Hematopoietic multipotent progenitor cell treated with erythropoietin and hydrocortisone succinate and interleukin-3 and kit ligand, for 15 days (in vitro differentiated cells): ENCODE measurements at regions not wholly inside any gene's neighbourhood (a gene's known extent, or its start where the extent isn't known, plus 50 kb on each side); places are given as distances from the start of the nearest gene placed in this dataset.
"Not testable (repeated sequence)": the region's sequence is repeated elsewhere in the genome, so short reads cannot be mapped to it uniquely, and the experiment has no call there.

Experiments
- DNase-seq: peaks from one replicate; pipeline ENCODE4 v3.0.0-alpha.2; 2015; ENCODE audit warnings: low spot score

DNA sequence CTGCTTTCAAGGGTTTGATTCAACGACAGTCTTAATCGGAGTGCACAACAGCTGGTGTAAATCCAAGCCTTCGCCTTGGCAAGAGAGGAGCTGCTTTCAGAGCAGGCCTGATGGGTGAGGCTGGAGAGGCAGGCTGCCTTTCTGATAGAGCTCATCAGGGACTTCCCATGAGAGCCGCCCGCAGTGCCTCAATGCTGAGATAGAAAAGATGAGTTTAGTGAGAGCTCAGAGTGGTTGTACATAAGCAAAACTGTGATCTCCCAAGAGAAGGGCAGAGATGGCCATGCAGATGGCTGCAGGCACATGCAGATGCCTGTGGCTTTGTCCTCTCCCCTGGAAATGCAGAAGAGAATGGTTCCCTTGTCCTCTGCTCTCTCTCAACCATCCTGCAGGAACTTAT, 122.1 kb downstream of the ARL4C start:
- DNase-seq: no peak

DNA sequence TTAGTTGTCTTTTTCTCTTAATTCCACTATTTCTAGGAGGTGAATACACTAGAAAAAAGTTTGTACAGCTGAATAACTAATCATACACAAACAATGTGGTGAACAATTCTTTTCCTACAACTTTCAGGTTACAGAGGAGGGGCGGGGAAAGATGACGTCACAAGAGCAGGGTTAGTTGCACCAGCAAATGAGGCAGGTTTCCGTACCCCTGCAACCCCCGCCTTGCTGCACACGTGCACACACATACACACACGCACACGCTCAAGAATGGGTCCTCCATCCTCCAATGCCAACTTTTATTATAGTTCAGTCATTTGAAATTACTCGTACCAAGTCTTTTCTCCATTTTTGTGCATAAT, 122.8 kb downstream of the ARL4C start:
- no peak for DNase-seq

DNA sequence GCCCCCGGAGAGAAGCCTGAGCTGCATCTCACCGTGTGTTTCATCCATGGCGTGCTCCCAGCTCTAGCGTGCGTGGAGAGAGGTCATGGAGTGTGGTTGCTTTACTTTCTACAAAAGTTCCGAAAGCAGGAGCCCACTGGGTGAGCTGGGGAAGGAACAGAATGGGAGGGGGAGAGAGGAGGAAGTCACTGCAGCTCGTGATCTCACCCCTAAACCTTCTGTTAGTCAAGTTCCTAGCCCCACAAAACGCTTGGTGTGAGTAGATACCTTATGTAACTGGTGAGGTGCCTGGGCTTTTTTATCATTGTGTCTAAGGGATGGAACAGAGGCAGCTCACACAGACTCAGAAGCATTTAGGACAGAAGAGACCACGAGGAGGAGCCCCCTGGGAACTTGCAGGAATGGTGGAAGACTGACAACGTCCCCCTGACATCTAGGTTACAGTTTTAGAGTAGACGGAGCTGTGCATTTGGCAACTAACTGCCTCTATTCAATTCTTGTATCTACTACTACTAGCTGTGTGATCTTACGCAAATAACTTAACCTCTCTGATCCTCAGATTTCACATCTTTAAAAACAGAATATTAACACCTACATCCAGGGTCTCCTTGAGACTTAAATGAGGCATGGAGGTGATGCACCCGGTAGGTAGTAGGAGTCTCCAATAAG, 123.3 kb downstream of the ARL4C start:
- no peak for DNase-seq

DNA sequence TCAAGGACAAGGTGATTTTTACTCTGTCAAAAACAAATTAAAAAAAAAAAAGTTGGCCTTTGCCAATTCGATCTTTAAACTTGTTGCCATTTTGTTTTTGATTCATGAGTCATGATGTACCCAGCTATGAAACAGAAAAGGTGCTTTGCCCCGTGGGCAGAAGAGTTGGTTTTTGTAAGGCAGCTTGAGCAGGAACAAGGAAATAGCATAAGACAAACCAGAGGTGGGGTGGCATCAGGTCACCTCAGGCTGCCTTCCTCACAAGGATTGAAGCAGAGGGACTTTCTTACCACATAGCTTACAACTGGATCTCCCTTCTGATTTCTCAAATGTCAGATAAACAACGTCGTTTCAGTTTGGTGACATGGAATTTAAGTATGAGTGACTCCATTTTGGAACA, 123.8 kb downstream of the ARL4C start:
- no peak for DNase-seq

DNA sequence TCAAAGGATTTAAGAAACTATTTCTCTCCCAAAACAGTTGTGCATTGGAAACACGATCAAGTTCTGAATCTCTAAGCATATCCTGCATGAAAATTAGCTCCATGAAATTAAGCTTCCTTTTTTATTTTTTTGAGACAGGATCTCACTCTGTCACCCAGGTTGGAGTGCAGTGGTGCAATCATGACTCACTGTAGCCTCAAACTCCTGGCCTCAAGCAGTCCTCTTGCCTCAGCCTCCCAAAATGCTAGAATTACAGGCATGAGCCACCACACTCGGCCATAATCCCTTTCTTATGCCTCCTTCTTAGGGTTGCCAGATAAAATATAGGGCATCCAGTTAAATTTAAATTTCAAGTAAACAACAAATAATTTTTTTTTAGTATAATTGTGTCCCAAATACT, 124.4 kb downstream of the ARL4C start:
- no peak for DNase-seq

DNA sequence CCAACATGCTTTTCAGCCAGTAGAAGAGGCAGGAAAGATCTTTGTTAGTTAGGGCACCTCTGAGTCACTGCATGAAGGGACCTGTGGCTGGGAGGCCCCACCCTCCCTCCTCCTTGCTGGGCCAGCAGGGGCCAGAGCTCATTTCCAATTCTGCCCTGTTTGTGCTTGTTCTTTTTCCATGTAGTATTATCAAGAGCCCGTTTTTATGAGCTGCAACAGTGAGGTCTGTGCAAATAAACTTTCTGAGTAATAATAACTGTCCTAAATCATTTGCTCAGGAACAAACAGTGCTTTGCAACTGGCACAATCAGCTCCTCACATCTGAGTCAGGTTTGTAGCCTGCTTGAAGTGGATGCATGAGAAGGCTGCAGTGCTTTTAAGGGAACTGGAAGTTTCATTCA, 128.0 kb downstream of the ARL4C start:
- DNase-seq: no peak

DNA sequence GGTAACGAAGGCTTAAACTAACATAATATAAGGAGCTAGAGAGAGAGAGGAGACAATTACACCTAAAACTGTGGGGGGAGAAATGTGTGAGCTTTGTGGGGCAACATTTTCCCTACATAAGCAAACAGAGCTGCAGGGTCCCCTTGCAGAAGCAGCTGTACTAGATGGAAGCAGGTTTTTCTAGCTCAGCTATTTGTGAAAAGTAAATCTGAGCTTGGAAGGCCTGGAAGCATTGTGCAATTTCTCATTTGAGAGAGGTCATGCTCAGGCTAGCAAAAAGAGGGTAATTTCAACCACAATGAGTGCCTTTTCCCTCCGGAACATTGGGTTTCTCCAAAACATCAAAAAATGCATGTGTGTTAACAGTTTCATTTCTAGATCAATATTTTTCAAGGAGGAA, 130.0 kb downstream of the ARL4C start:
- DNase-seq: no peak

DNA sequence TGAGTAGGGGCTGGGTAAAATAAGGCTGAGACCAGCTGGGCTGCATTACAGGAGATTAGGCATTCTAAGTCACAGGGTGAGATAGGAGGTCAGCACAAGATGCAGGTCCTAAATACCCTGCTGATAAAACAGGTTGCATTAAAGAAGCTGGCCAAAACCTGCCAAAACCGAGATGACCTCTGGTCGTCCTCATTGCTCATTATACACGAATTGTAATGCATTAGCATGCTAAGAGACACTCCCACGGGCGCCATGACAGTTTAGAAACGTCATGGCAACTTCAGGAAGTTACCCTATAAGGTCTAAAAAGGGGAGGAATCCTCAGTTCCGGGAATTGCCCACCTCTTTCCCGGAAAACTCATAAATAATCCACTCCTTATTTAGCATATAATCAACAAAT, 132.2 kb downstream of the ARL4C start:
- no peak for DNase-seq

DNA sequence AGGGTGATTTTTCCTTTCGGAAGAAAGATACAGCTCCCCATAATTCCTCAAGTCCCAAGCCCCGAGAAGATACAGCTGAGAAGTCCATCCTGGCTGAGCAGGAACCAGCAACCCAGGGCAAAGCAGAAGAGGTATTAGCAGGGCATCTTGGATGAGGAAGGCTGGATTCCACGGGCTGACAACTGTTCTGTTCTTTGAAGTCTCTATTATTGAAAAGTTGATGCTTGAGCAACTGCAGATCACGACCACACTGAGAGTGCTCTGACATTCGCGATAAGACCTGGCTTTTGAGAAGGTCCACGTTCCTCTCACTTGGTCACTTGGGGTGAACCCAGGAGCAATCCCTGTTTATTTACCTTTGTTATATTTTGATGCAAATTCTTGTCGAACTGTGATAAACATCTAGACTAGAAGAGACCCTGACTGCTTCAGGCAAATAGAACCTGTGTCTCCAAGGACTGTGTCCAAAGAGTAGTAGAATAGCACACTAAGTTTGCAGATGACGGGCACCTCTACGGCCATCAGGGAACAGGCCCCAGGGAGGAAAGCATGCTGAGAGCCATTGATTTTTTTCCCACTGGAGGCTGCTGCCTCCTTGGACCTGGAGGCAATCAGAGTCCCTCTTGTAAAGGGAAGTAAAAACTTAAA, 133.1 kb downstream of the ARL4C start:
- no peak for DNase-seq

DNA sequence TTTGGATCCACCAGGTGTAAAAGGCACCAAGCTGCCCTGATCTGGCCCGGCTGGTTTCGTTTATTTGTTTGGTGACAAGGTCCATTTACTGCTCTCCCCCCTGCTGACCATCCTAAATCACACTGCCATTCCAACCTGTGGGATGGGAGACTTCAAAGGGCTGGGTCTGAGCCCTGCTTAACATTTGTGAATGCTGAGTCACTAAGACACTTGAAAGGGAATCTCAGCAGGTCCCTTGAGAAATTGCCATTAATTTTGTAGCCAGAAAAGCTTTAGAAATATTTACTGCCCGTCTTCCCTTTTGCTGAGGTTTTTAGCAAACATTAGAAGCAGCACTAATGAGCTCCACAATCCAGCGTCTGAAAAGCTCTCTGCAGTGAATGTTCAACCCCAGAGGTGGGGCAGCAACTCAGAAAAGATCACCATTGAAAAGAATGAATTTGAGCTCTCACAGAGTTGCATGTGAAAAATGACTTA, 133.8 kb downstream of the ARL4C start:
- DNase-seq: no peak

DNA sequence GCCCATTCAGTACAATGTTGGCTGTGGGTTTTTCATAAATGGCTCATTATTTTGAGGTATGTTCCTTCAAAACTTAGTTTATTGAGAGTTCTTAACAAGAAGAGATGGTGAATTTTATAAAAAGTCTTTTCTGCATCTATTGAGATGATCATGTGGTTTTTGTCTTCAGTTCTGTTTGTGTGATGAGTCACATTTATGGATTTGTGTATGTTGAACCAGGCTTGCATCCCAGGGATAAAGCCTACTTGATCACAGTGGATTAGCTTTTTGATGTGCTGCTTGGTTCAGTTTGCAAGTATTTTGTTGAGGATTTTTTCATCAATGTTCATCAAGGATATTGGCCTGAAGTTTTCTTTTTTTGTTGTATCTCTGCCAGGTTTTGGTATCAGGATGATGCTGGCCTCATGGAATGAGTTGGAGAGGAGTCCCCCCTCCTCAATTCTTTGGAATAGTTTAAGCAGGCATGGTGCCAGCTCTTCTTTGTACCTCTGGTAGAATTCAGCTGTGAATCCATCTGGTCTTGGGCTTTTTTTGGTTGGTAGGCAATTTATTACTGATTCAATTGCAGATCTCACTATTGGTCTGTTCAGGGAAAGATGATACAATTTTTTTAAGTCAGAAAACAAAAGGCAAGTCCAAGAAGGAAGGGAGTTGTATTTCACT, 136.4 kb downstream of the ARL4C start:
- DNase-seq: not testable (repeated sequence)

DNA sequence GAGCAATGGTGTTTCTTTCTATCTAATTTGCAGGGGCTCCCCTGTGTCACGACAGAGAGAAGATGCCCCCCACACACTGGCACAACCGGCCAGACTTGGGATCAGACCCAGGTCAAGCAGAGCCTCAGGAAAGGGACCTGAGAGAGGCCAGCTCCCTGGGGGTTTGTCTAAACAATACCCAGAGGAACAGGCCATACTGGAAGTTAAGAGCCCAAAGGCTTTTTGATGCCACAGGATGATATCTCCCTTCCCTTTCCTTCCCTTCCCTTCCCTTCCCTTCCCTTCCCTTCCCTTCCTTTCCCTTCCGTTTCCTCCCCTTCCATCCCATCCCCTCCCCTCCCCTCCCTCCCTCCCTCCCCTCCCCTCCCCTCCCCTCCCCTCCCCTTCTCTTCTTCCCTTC, 139.2 kb downstream of the ARL4C start:
- DNase-seq: no peak

DNA sequence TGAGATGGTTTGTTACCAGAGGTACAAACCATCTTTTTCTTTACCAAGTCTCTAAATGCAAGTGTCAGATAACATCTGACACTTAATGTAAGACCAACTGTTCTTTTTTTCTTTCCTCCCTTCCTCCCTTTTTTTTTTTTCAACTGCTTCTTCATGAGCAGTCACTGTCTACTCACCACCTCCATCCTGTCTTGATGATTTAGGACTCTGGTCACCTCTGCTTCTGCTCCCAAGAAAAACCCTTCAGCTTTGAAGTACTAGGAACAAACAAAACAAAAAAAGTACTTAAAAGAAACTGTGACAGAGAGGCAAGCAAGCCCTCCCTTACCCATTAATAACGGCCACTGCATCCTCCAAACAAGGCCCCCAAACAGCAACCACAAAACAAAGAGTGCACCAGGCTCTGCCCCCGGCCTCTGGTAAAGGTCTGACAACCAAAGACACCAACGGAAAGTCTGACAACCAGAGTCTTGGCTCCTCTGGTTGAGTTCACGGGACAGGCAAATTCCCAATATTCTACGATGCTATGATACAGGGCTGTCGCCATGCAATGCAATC, 141.0 kb downstream of the ARL4C start:
- no peak for DNase-seq

DNA sequence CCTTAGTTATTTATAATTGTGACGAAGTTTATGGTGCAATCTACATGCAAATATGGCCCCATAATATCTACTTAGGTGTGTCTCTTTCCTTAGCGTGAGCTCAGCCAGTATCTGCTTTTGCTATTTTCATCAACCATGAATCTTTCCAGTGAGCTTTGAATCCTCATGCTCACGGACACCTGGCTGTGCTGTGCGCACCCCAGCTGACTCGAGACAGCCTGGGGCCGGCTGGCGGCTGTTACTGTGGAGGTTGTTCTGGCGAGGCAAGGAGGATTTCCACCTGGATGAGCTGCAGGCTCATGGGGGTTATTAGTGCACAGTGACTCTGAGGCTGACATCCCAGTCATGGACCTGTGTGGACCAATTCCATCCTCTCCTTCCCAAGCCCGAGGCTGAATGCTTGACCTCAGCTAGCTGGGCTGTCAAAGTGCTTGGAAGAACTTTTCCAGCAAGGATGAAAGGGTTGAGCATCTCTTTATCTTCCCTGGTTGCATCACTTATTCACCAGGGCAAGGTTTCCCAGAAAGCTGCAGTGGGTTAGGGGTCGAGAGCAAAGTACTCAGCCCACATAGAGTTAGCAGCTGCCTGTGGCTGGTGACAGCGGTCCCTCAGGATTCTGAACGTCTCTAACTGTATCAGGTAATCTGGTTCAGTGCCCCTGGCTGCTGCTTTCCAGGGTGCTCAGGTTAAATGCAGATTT, 141.7 kb downstream of the ARL4C start:
- DNase-seq: no peak

DNA sequence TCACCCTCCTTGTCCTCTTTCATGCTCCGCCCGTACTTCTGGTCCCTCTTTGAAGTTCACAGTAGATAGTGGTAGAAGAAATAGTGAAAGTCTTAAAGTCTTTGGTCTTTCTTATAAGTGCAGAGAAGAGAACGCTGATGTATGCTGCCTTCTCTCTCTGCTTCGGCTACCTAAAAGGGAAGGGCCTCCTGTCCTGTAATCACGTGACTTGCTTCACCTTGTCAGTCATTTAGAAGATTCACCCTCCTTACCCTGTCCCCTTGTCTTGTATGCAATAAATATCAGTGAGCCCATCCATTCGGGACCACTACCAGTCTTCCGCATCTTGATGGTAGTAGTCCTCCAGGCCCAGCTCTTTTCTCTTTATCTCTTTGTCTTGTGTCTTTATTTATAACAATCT, 144.6 kb downstream of the ARL4C start:
- no peak for DNase-seq

DNA sequence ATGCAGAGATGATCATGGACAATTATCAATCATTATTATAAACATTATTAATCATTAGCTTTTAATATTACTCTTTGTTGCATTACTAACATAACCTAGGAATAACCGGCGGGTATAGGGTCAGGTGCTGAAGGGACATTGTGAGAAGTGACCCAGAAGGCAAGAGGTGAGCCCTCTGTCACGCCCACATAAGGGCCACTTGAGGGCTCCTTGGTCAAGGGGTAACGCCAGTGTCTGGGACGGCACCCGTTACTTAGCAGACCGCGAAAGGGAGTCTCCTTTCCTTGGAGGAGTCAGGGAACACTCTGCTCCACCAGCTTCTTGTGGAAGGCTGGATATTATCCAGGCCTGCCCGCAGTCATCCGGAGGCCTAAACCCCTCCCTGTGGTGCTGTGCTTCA, 145.0 kb downstream of the ARL4C start:
- DNase-seq: not testable (repeated sequence)

DNA sequence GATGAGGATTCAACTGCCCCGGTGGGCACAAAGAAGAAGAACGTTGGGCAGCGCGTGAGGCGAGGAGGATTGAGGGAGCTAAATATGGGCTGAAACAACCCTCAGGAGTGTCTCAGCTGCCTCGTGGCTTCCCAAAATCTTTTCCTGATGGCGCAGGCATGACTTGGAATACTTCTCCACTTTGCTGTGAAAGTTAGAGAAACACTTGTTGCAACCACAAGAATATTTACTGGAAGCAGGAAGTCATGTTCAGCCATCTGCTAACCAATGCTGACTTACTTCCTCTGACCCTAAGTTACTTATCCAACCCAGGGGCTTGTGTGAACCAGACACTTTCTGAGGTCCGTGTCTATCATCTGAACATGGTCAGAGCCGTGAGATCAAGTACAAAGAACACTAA, 148.8 kb downstream of the ARL4C start:
- no peak for DNase-seq

DNA sequence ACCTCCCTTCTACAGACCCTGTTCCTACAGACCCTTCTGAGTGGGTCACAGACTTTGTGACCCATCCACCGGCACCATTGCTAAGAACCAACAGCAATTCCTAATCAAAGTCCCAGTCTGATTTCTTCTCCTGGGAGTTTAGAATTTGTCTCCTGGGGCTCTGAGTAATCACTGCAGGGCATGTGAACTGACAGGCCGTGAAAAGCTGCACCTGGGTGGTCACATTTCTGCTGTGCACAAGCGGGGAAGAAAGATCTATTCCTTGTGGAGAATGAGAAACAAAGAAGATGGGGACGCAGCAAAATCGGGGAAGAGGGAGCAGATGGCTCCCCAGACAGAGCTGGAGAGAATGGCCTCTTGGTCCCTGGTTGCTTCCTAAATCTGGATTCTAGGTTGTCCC, 151.0 kb downstream of the ARL4C start:
- DNase-seq: no peak

DNA sequence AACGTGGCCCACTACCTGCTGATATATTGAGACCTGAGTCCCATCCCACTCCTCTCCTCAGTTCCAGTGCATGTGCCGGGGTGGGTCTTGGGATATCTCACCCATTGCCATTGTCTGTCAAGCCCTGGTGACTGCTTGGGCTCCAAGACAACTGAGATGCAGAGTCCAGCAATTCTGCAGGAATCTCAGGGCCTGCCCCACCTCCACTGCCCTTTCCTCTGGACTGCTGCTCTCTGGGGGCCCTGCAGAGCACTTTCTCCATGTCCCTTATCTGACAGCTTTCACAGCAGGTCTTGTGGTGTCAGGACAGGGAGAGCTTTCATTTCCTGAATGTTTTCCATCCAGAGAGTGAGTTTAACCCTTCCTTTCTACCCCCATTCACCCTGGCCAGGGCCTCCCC, 152.9 kb downstream of the ARL4C start:
- no peak for DNase-seq

DNA sequence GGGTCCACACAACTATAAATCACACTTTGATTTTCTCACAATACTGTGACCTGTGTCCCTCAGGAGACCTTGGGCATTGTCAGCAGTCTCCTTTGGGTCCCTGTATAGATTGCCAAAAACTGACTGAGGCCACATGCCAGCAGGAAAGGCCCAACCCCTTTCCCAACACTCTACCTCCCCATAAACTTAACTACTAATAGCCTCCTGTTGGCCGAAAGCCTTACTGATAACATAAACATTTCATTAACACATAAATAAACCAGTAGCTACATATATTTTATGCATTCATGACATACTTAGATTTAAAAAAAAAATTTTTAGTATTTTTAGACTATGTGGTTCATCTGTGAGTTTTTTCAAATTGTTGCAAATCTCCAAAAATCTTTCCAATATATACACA, 153.5 kb downstream of the ARL4C start:
- no peak for DNase-seq

DNA sequence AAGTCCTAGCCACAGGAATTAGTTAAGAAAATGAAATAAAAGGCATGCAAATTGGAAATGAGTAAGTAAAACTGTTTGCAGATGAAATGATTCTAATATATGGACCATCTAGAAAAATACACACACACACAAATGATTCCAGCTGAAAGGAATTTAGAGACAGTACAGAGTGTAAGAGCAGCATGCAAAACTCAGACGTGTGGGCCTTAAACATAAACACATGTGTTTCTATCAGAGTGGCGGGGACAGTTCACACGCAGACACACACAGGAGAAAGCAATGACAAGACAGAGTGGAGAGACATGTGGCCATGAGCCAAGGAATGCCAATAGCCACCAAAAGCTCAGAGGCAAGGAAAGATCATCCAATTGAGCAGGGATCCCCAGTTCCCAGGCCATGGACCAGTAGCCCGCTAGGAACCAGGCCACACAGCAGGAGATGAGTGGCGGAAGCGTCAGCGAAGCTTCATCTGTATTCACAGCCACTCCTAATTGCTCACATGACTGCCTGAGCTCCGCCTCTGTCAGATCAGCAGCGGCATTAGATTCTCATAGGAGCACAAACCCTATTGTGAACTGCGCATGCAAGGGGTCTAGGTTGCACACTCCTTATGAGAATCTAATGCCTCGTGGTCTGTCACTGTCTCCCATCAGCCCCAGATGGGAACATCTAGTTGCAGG, 155.4 kb downstream of the ARL4C start:
- DNase-seq: no peak

DNA sequence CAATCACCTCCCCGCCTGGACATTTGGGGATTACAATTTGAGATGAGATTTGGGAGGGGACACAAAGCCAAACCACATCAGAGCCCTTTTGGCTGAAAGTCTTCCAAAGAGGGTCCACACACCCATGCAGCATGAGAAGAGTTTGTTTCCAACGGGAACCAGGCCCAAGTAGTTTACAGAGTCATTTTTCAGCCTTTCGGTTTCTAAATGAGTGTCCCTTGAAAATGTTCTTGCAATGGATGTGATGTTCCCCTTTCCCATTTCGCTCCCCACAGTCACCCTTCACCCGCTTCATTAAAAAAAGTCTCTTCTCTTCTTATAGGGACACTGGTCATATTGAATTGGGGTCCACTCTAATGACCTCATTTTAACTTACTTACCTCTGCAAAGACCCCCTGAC, 157.4 kb downstream of the ARL4C start:
- DNase-seq: no peak
